GM06990 (cell line): ENCODE measurements at regions not wholly inside any gene's neighbourhood (a gene's known extent, or its start where the extent isn't known, plus 50 kb on each side); places are given as distances from the start of the nearest gene placed in this dataset.
A peak's percentile ranks its signal among the peaks of the same experiment; 100 is the strongest.

Experiments used
- DNase-seq: peaks from one replicate; pipeline ENCODE4 v3.0.0-alpha.2; 2011; ENCODE audit not compliant: insufficient read length; ENCODE audit errors: extremely low read depth
- H3K27me3 ChIP-seq: replicated peaks from 2 replicates; pipeline ENCODE4 v1.6.0; 2011; ENCODE audit warnings: low read length; ENCODE audit not compliant: control insufficient read depth, insufficient read depth
- H3K36me3 ChIP-seq: 2 replicates; pipeline ENCODE4 v1.5.1; 2011; ENCODE audit warnings: low read length; ENCODE audit not compliant: control insufficient read depth, insufficient read depth
- H3K4me3 ChIP-seq: replicated peaks from 2 replicates; pipeline ENCODE4 v1.5.1; 2011; ENCODE audit warnings: low read depth, mild to moderate bottlenecking, control low read depth, low read length
- TF ChIP-seq, protein P1 (sequence below): IDR thresholded peaks from 2 replicates; pipeline ENCODE4 v1.5.1; 2011; ENCODE audit warnings: low read length, control low read depth, mild to moderate bottlenecking, inconsistent platforms; ENCODE audit not compliant: insufficient read depth, poor library complexity, severe bottlenecking

DNA sequence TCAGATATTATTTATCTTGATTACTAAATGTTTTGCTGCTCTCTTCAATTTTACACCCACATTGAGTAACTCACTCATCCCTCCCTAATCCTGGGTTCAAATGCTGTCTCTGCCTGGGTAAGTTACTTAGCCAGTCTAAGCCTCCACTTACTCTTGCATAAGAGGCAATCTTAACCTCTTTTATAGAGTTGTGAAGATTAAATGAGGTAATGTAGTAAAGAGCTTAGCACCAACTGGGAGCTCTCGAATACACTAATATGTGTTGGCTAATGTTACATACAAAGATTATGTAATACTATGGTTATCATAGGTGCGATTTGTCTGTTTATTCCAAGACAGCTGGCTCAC is 134.4 kb upstream of the STMND1 start:
- H3K36me3 ChIP-seq: no peaks in the 10 kb centered on the region
- TF ChIP-seq, protein P1, sequence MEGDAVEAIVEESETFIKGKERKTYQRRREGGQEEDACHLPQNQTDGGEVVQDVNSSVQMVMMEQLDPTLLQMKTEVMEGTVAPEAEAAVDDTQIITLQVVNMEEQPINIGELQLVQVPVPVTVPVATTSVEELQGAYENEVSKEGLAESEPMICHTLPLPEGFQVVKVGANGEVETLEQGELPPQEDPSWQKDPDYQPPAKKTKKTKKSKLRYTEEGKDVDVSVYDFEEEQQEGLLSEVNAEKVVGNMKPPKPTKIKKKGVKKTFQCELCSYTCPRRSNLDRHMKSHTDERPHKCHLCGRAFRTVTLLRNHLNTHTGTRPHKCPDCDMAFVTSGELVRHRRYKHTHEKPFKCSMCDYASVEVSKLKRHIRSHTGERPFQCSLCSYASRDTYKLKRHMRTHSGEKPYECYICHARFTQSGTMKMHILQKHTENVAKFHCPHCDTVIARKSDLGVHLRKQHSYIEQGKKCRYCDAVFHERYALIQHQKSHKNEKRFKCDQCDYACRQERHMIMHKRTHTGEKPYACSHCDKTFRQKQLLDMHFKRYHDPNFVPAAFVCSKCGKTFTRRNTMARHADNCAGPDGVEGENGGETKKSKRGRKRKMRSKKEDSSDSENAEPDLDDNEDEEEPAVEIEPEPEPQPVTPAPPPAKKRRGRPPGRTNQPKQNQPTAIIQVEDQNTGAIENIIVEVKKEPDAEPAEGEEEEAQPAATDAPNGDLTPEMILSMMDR: no peak
- H3K4me3 ChIP-seq: no peak overlapping the region
- DNase-seq: no peak
- no peaks in the 10 kb centered on the region for H3K27me3 ChIP-seq

DNA sequence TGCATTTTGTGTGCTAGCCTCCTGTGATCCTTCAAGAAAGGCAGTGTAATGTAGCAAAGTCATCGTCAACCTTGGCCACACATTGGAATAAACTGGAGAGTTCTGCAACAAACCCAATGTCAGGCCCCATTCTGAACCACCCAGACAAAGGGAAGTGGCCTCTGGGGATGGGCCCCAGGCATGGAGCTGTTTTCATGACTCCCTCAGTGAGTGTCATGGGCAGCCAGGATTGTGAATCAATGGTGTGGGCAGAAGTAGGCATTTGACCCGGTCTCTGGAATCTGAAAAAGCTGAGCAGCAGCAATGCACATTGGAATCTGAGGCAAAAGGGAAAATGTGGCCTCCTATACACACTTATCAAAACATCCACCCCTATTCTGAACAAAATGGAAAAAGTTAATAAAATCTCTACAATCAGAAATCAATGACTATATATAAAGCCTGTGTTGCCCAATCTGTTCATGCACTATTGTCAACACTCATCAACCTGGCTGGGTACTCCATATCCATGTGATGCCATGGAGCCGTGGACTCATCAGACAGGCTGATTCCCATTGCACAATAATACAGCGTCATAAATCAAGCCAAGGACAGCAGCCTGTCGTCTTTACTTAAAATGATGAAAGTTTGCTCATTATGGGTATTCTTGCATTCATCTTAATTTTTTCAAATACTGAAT is 134.9 kb upstream of the STMND1 start:
- Histone ChIP-seq H3K4me3 (no peak overlapping the region), H3K27me3 (no peaks in the 10 kb centered on the region), H3K36me3 (no peaks in the 10 kb centered on the region)
- no peak for DNase-seq
- TF ChIP-seq, protein P1: no peak

DNA sequence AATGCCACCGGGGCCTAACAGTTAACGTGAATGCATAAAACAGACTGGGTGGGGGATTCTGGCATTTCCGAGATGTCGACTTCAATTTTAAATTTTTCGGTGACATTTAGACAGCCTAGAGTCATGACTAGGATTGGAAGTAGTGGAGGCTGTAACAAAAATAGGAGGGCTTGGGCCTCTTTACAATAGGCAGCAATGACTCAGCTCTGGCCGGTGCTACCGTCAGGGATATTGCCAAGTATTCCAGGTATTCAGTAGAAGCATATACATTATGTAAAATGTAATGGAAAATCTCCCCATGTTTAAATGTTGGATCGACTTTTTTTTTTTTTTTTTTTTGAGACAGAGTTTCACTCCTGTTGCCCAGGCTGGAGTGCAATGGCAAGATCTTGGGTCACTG is 136.2 kb upstream of the STMND1 start:
- no peak for DNase-seq
- no peaks in the 10 kb centered on the region for H3K27me3 ChIP-seq
- H3K36me3 ChIP-seq: no peaks in the 10 kb centered on the region
- TF ChIP-seq, protein P1: no peak
- no peak overlapping the region for H3K4me3 ChIP-seq

DNA sequence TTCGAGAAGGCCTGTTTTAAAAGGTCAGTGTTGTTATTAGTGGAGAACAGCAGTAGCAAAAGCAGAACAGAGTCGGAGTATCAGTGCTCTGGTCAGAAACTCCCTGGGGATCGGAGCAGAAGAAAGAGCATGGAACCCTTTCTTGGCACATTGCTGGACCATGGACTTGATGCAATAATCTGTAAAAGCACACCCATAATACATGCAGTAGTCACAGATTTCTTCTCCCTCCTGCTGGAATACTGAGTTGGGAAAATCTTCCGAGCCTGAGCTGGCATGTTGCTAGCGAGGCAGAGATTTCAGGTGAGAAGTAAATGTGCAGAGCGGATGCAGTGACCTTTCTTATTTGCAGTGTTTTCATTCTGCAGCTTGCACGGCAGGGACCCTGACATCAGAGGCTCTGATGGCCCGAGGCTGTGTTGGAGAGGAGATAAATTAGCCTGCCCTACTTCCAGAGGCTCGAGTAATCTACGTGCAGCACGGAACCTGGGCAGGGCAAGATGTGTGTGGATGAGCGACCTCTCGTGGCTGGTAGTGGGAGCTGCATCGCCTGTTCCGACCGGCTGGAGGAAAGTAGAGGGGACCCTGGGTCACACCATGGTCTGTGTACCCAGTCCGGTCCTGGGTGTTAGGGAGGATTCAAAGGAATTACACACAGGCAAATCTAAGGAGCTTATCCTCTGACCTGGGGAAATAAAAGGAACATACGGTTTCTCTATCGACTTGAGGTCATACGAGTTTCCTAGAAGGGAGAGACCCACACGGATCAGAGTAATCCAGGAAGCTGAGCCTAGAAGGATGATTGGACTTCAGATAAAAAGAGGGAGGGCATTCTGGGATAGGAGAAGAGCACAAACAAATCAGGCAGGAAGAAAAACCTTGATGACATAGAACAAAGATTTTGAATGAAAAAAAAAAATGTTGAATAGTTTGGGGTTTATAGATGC is 137.0 kb upstream of the STMND1 start:
- no peaks in the 10 kb centered on the region for H3K36me3 ChIP-seq
- TF ChIP-seq, protein P1: peak; percentile 90
- no peak overlapping the region for H3K4me3 ChIP-seq
- H3K27me3 ChIP-seq: no peaks in the 10 kb centered on the region
- peak; percentile 41 for DNase-seq

DNA sequence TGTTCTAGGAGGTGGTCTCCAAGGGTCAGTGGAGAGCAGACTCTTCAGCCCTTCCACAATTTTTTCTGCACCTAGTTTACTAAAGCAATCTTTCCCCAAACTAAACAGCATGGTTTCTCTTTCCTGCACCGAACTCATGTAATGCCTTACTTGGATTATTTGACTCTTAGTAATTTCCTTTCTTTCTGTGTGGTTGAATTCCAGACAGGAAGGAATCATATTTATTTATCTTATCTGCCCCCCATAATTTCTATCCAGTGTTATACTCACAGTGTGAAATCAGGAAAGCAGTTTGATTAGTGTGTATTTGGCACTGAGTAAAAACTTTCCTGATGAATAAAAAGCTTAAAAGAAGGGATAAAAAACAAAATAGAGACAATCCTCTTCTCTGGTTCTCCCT is 140.3 kb upstream of the STMND1 start:
- DNase-seq: no peak
- Histone ChIP-seq H3K27me3 (no peaks in the 10 kb centered on the region), H3K36me3 (no peaks in the 10 kb centered on the region), H3K4me3 (no peak overlapping the region)
- TF ChIP-seq, protein P1: no peak
